HG03439 (cell line): ENCODE measurements at regions not wholly inside any gene's neighbourhood (a gene's known extent, or its start where the extent isn't known, plus 50 kb on each side); places are given as distances from the start of the nearest gene placed in this dataset.
A peak's percentile ranks its signal among the peaks of the same experiment; 100 is the strongest.
"Not testable (repeated sequence)": the region's sequence is repeated elsewhere in the genome, so short reads cannot be mapped to it uniquely, and the experiment has no call there.

ENCODE experiments used
- ATAC-seq: cut with Tn5 transposase; IDR thresholded peaks from one replicate; pipeline ENCODE4 v1.9.1; 2021; ENCODE audit warnings: mild to moderate bottlenecking, moderate library complexity; ENCODE audit not compliant: unreplicated experiment

GRCh38 chr3:153885359-153885758, 235.8 kb upstream of the ARHGEF26 start:
- ATAC-seq: no peak

- no peak for ATAC-seq
Measured at GRCh38 chr3:153889905-153890334, 231.3 kb upstream of the ARHGEF26 start.

- ATAC-seq: no peak
Measured at GRCh38 chr3:153892126-153892525, 229.1 kb upstream of the ARHGEF26 start.

GRCh38 chr3:153894857-153895256, 226.3 kb upstream of the ARHGEF26 start:
- no peak for ATAC-seq

- no peak for ATAC-seq
Measured at GRCh38 chr3:153896197-153896596, 225.0 kb upstream of the ARHGEF26 start.

- peak; percentile 46 for ATAC-seq
Measured at GRCh38 chr3:153897025-153897723, 224.0 kb upstream of the ARHGEF26 start.

GRCh38 chr3:153897842-153898241, 223.3 kb upstream of the ARHGEF26 start:
- ATAC-seq: peak; percentile 74

- ATAC-seq: no peak
Measured at GRCh38 chr3:153901152-153901551, 220.0 kb upstream of the ARHGEF26 start.

GRCh38 chr3:153901991-153902390, 219.2 kb upstream of the ARHGEF26 start:
- ATAC-seq: no peak

- no peak for ATAC-seq
Measured at GRCh38 chr3:153903430-153903829, 217.8 kb upstream of the ARHGEF26 start.

GRCh38 chr3:153906366-153906765, 214.8 kb upstream of the ARHGEF26 start:
- no peak for ATAC-seq

GRCh38 chr3:153910387-153910786, 210.8 kb upstream of the ARHGEF26 start:
- ATAC-seq: no peak

GRCh38 chr3:153911116-153911515, 210.1 kb upstream of the ARHGEF26 start:
- no peak for ATAC-seq

- no peak for ATAC-seq
Measured at GRCh38 chr3:153919773-153920172, 201.4 kb upstream of the ARHGEF26 start.

GRCh38 chr3:153921826-153922225, 199.4 kb upstream of the ARHGEF26 start:
- ATAC-seq: no peak

GRCh38 chr3:153925841-153926514, 195.2 kb upstream of the ARHGEF26 start:
- ATAC-seq: no peak

GRCh38 chr3:153927107-153927506, 194.1 kb upstream of the ARHGEF26 start:
- ATAC-seq: peak; percentile 56

- no peak for ATAC-seq
Measured at GRCh38 chr3:153928851-153929250, 192.3 kb upstream of the ARHGEF26 start.

- not testable (repeated sequence) for ATAC-seq
Measured at GRCh38 chr3:153933481-153933880, 187.7 kb upstream of the ARHGEF26 start.

- no peak for ATAC-seq
Measured at GRCh38 chr3:153944084-153944483, 177.1 kb upstream of the ARHGEF26 start.

- ATAC-seq: no peak
Measured at GRCh38 chr3:153951276-153951675, 169.9 kb upstream of the ARHGEF26 start.

GRCh38 chr3:153952091-153952490, 169.1 kb upstream of the ARHGEF26 start:
- ATAC-seq: no peak
